ENCODE measurements at regions not wholly inside any gene's neighbourhood (a gene's known extent, or its start where the extent isn't known, plus 50 kb on each side); places are given as distances from the start of the nearest gene placed in this dataset.

- no peak overlapping the region for H3K27ac Mint-ChIP-seq
- no peak overlapping the region for H3K4me3 Mint-ChIP-seq
- Histone ChIP-seq H3K4me2 (ENCODE audit: insufficient read depth, insufficient read length, low read length) (no peak overlapping the region), H2BK120ac (ENCODE audit: low read depth, low read length, poor library complexity, severe bottlenecking) (no peak overlapping the region), H3K23ac (ENCODE audit: insufficient read length, low read depth, low read length) (no peak overlapping the region), H3K56ac (ENCODE audit: insufficient read length, low read depth, low read length) (no peak overlapping the region), H2AK5ac (ENCODE audit: insufficient read length, low read length) (no peak overlapping the region), H4K8ac (replicated peaks; ENCODE audit: insufficient read length, low read depth, low read length) (no peak overlapping the region), H3K4ac (ENCODE audit: low read depth, low read length) (no peak overlapping the region), H3K27ac (ENCODE audit: insufficient read length, low read depth, low read length) (no peak overlapping the region), H3K79me1 (ENCODE audit: insufficient read depth, low read depth, low read length, poor library complexity, severe bottlenecking) (no peaks in the 10 kb centered on the region), H3K9ac (ENCODE audit: extremely low read depth, insufficient read length, low read length) (no peak overlapping the region), H4K20me1 (ENCODE audit: control insufficient read depth, insufficient read depth, insufficient read length) (no peaks in the 10 kb centered on the region), H3K23me2 (ENCODE audit: insufficient read length, low read depth, low read length, poor library complexity, severe bottlenecking) (no peaks in the 10 kb centered on the region), H4K91ac (ENCODE audit: insufficient read length, low read depth, low read length) (no peak overlapping the region), H3K14ac (ENCODE audit: insufficient read depth, low read length) (no peak overlapping the region), H3K18ac (ENCODE audit: insufficient read length, low read depth, low read length) (no peak overlapping the region), H3K9me3 (ENCODE audit: control insufficient read depth, low read depth, low read length) (no peaks in the 10 kb centered on the region), H2BK15ac (ENCODE audit: low read depth, low read length) (no peak overlapping the region), H3K4me1 (ENCODE audit: insufficient read depth, low read length) (no peaks in the 10 kb centered on the region), H2BK5ac (ENCODE audit: insufficient read length, low read length) (no peak overlapping the region), H2AFZ (ENCODE audit: low read length) (no peak overlapping the region), H2BK20ac (ENCODE audit: low read depth, low read length, poor library complexity, severe bottlenecking) (no peak overlapping the region), H2BK12ac (ENCODE audit: insufficient read length, low read depth, low read length) (no peak overlapping the region), H3K27me3 (ENCODE audit: insufficient read depth, low read length) (no peaks in the 10 kb centered on the region), H3K79me2 (ENCODE audit: insufficient read depth, low read length) (no peaks in the 10 kb centered on the region), H4K5ac (ENCODE audit: insufficient read length, low read depth, low read length) (no peak overlapping the region), H3T11ph (ENCODE audit: low read length) (no peak overlapping the region)
- TF ChIP-seq, protein P1, sequence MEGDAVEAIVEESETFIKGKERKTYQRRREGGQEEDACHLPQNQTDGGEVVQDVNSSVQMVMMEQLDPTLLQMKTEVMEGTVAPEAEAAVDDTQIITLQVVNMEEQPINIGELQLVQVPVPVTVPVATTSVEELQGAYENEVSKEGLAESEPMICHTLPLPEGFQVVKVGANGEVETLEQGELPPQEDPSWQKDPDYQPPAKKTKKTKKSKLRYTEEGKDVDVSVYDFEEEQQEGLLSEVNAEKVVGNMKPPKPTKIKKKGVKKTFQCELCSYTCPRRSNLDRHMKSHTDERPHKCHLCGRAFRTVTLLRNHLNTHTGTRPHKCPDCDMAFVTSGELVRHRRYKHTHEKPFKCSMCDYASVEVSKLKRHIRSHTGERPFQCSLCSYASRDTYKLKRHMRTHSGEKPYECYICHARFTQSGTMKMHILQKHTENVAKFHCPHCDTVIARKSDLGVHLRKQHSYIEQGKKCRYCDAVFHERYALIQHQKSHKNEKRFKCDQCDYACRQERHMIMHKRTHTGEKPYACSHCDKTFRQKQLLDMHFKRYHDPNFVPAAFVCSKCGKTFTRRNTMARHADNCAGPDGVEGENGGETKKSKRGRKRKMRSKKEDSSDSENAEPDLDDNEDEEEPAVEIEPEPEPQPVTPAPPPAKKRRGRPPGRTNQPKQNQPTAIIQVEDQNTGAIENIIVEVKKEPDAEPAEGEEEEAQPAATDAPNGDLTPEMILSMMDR (conservative IDR thresholded peaks at IDR 0.05), result no peak
- H3K36me3 Mint-ChIP-seq (ENCODE audit: insufficient read depth in 1 of 3, low read depth in 3 of 3), result no peaks in the 10 kb centered on the region
- DNase-seq, result no peak
- peaks cover 6 to 7% of the 10 kb centered on the region in 2 experiments; a peak in 3 of 4 replicates for H3K4me1 Mint-ChIP-seq
- H3K27me3 Mint-ChIP-seq (ENCODE audit: low read depth), result no peaks in the 10 kb centered on the region
- H3K9me3 Mint-ChIP-seq, result no peaks in the 10 kb centered on the region
- WGBS (ENCODE audit: extremely low coverage, insufficient read length, low lambda C conversion rate), result no CpG with 5 or more reads among the region's 1 CpG
These were observed 1201.4 kb upstream of the TMEM132C start for GRCh38 chr12:127065595-127065994.

Data from H9 (cell line).